ENCODE measurements at regions not wholly inside any gene's neighbourhood (a gene's known extent, or its start where the extent isn't known, plus 50 kb on each side); places are given as distances from the start of the nearest gene placed in this dataset.

DNA sequence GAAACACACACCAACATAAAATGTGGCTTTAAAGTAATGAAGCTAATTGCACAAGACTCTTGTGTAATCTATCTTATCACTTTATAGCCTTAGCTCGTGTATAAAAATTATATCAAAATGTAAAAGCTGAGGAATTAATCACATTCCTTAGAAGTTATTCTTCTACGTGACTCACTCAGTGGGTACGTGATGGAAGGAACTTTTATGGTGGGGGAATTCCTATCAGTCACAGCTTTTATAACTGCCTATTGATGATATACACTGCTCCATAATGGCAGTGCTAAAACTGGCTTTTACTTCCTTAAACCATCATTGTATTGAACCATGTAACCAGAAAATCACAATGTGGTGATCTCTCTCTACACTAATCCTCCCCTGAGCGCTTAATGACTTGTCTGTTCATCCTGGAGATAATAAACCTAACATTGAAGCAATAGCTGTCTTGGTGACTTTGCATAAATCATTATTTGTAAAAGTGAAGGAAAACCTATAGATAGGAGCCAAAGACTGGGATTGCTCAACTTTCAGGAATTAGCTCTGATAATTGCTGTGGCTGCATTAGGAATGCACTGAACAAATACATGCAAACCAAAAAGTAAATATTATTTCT is 276.7 kb downstream of the GBA3 start:
- TF ChIP-seq POLR2AphosphoS5 (IDR thresholded peaks at IDR 0.05; ENCODE audit: low read depth, low read length) (no peak), PAX5 (IDR thresholded peaks at IDR 0.05; ENCODE audit: insufficient read depth, low read length, severe bottlenecking) (no peak)

All from GM12891 (cell line).